ENCODE measurements at regions not wholly inside any gene's neighbourhood (a gene's known extent, or its start where the extent isn't known, plus 50 kb on each side); places are given as distances from the start of the nearest gene placed in this dataset.

DNA sequence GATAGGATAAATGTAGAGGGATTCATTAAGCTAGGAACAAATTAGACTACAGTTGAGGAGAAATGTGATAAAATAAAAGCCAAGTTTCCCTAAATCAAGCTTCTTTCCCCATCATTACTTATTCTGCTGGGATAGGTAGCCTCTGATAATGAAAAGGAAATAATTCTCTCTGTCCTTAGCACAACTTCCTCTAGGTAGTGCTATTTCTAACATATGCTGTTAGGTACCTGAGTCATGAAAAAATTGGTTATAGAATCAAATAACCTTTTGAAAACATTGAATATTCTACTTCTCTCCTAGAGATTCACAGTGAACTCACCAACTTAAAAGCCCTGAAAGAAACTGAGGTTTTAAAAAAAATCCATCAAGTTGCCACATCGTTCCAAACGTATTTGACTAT lies 1793.1 kb downstream of the EFNA5 start:
- TF ChIP-seq, protein P1, sequence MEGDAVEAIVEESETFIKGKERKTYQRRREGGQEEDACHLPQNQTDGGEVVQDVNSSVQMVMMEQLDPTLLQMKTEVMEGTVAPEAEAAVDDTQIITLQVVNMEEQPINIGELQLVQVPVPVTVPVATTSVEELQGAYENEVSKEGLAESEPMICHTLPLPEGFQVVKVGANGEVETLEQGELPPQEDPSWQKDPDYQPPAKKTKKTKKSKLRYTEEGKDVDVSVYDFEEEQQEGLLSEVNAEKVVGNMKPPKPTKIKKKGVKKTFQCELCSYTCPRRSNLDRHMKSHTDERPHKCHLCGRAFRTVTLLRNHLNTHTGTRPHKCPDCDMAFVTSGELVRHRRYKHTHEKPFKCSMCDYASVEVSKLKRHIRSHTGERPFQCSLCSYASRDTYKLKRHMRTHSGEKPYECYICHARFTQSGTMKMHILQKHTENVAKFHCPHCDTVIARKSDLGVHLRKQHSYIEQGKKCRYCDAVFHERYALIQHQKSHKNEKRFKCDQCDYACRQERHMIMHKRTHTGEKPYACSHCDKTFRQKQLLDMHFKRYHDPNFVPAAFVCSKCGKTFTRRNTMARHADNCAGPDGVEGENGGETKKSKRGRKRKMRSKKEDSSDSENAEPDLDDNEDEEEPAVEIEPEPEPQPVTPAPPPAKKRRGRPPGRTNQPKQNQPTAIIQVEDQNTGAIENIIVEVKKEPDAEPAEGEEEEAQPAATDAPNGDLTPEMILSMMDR (IDR thresholded peaks at IDR 0.05) = no peak
- no peak for TF ChIP-seq POLR2A (IDR thresholded peaks at IDR 0.05)

Measured in sigmoid colon (tissue), 3 donors.